ENCODE measurements at regions not wholly inside any gene's neighbourhood (a gene's known extent, or its start where the extent isn't known, plus 50 kb on each side); places are given as distances from the start of the nearest gene placed in this dataset.

GRCh38 chr11:71324788-71325417 is 72.5 kb upstream of the SHANK2 start:
- no peak overlapping the region for H3K27ac Mint-ChIP-seq
- Histone ChIP-seq H3K79me2 (replicated peaks; ENCODE audit: insufficient read depth) (no peaks in the 10 kb centered on the region), H3K27ac (ENCODE audit: low read depth) (no peak overlapping the region), H3K4me1 (ENCODE audit: insufficient read depth) (no peaks in the 10 kb centered on the region), H3F3A (replicated peaks; ENCODE audit: low read depth) (no peaks in the 10 kb centered on the region), H3K9me2 (ENCODE audit: insufficient read depth) (peaks cover 3% of the 10 kb centered on the region; the same call in 1 of the 2 replicates), H3K27me3 (ENCODE audit: insufficient read depth) (no peaks in the 10 kb centered on the region), H3K4me3 (no peak overlapping the region), H3K4me2 (no peak overlapping the region), H2AFZ (no peak overlapping the region), H3K36me3 (ENCODE audit: insufficient read depth) (no peaks in the 10 kb centered on the region), H4K20me1 (replicated peaks; ENCODE audit: insufficient read depth) (no peaks in the 10 kb centered on the region)
- H3K4me1 Mint-ChIP-seq: no peaks in the 10 kb centered on the region
- TF ChIP-seq STAT1 (IDR thresholded peaks at IDR 0.05; ENCODE audit: unreplicated experiment): no peak
- TF ChIP-seq ZNF462 (CRISPR knock-in tag; IDR thresholded peaks at IDR 0.05): no peak
- no peak for TF ChIP-seq REST (IDR thresholded peaks at IDR 0.05; ENCODE audit: unreplicated experiment)
- TF ChIP-seq ZNF331 (CRISPR knock-in tag; IDR thresholded peaks at IDR 0.05; ENCODE audit: low read depth): no peak
- TF ChIP-seq ZNF114 (CRISPR knock-in tag; IDR thresholded peaks at IDR 0.05): no peak
- no peak for TF ChIP-seq JUNB (IDR thresholded peaks at IDR 0.05; ENCODE audit: unreplicated experiment)
- TF ChIP-seq, protein P1, sequence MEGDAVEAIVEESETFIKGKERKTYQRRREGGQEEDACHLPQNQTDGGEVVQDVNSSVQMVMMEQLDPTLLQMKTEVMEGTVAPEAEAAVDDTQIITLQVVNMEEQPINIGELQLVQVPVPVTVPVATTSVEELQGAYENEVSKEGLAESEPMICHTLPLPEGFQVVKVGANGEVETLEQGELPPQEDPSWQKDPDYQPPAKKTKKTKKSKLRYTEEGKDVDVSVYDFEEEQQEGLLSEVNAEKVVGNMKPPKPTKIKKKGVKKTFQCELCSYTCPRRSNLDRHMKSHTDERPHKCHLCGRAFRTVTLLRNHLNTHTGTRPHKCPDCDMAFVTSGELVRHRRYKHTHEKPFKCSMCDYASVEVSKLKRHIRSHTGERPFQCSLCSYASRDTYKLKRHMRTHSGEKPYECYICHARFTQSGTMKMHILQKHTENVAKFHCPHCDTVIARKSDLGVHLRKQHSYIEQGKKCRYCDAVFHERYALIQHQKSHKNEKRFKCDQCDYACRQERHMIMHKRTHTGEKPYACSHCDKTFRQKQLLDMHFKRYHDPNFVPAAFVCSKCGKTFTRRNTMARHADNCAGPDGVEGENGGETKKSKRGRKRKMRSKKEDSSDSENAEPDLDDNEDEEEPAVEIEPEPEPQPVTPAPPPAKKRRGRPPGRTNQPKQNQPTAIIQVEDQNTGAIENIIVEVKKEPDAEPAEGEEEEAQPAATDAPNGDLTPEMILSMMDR (conservative IDR thresholded peaks at IDR 0.05; ENCODE audit: low read depth in 2 of 2): no peak
- no peak for TF ChIP-seq NANOG (IDR thresholded peaks at IDR 0.05; ENCODE audit: borderline replicate concordance)
- TF ChIP-seq EZH2 (IDR thresholded peaks at IDR 0.05; ENCODE audit: low read depth, unreplicated experiment): no peak
- TF ChIP-seq EZH2phosphoT487 (IDR thresholded peaks at IDR 0.05; ENCODE audit: unreplicated experiment): no peak
- TF ChIP-seq POLR2AphosphoS5 (IDR thresholded peaks at IDR 0.05; ENCODE audit: low read depth): no peak
- no peak for TF ChIP-seq CREB1 (CRISPR knock-in tag; IDR thresholded peaks at IDR 0.05; ENCODE audit: low read depth)
- TF ChIP-seq, protein P2, sequence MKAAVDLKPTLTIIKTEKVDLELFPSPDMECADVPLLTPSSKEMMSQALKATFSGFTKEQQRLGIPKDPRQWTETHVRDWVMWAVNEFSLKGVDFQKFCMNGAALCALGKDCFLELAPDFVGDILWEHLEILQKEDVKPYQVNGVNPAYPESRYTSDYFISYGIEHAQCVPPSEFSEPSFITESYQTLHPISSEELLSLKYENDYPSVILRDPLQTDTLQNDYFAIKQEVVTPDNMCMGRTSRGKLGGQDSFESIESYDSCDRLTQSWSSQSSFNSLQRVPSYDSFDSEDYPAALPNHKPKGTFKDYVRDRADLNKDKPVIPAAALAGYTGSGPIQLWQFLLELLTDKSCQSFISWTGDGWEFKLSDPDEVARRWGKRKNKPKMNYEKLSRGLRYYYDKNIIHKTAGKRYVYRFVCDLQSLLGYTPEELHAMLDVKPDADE (IDR thresholded peaks at IDR 0.05): no peak
- peaks cover 3% of the 10 kb centered on the region; the same call in 2 of the 3 replicates for H3K36me3 Mint-ChIP-seq (ENCODE audit: low read depth)
- peaks cover 12% of the 10 kb centered on the region for H3K9me3 Mint-ChIP-seq
- ATAC-seq (no peak), DNase-seq (ENCODE audit: low spot score) (no peak)
- no peak overlapping the region for H3K4me3 Mint-ChIP-seq
- peaks cover 12% of the 10 kb centered on the region for H3K27me3 Mint-ChIP-seq (ENCODE audit: insufficient read depth, low read depth, poor library complexity)

Data from GM23338 (cell line).